OCI-LY1 (cell line): ENCODE measurements at regions not wholly inside any gene's neighbourhood (a gene's known extent, or its start where the extent isn't known, plus 50 kb on each side); places are given as distances from the start of the nearest gene placed in this dataset.

Source experiments
- H2AFZ ChIP-seq: fragments of 200-600 bp; sonication (generic), shearing (Covaris generic); 2 replicates; pipeline ENCODE4 v1.6.0; 2014; ENCODE audit warnings: antibody characterized with exemption, mild to moderate bottlenecking, low read length
- H3F3A ChIP-seq: fragments of 200-600 bp; sonication (generic), shearing (Covaris generic); 2 replicates; pipeline ENCODE4 v1.6.0; 2014; ENCODE audit warnings: mild to moderate bottlenecking, antibody characterized with exemption, low read length, moderate library complexity; ENCODE audit not compliant: insufficient read depth
- H3K27ac ChIP-seq: fragments of 200-600 bp; sonication (generic); 2 replicates; pipeline ENCODE4 v1.5.1; 2014; ENCODE audit warnings: low read length, mixed run types, mild to moderate bottlenecking, low read depth; ENCODE audit not compliant: poor library complexity, severe bottlenecking
- H3K27me3 ChIP-seq: fragments of 200-600 bp; sonication (generic); 2 replicates; pipeline ENCODE4 v1.6.0; 2014; ENCODE audit warnings: antibody characterized with exemption, mild to moderate bottlenecking, low read length, moderate library complexity; ENCODE audit not compliant: insufficient read depth
- H3K36me3 ChIP-seq: fragments of 200-600 bp; sonication (generic); 2 replicates; pipeline ENCODE4 v1.6.1; 2014; ENCODE audit warnings: mild to moderate bottlenecking, antibody characterized with exemption, low read length, moderate library complexity, mixed read lengths; ENCODE audit not compliant: insufficient read depth
- H3K4me1 ChIP-seq: fragments of 200-600 bp; sonication (generic); 2 replicates; pipeline ENCODE4 v1.5.1; 2014; ENCODE audit warnings: mild to moderate bottlenecking, low read length, moderate library complexity; ENCODE audit not compliant: insufficient read depth, severe bottlenecking
- H3K4me2 ChIP-seq: fragments of 200-600 bp; sonication (generic), shearing (Covaris generic); 2 replicates; pipeline ENCODE4 v1.6.1; 2014; ENCODE audit warnings: low read length
- H3K4me3 ChIP-seq: fragments of 200-600 bp; sonication (generic); 2 replicates; pipeline ENCODE4 v1.5.1; 2014; ENCODE audit warnings: low read length, low read depth, mild to moderate bottlenecking, mixed read lengths; ENCODE audit not compliant: poor library complexity, severe bottlenecking
- H3K79me2 ChIP-seq: fragments of 200-600 bp; shearing (Covaris generic); 2 replicates; pipeline ENCODE4 v1.6.1; 2016; ENCODE audit warnings: mixed run types, low read length, mixed read lengths; ENCODE audit not compliant: insufficient read depth
- H3K9ac ChIP-seq: fragments of 200-600 bp; sonication (generic), shearing (Covaris generic); 2 replicates; pipeline ENCODE4 v1.6.1; 2014; ENCODE audit warnings: mild to moderate bottlenecking, low read length, mixed read lengths
- H3K9me2 ChIP-seq: fragments of 200-600 bp; sonication (generic), shearing (Covaris generic); 2 replicates; pipeline ENCODE4 v1.6.1; 2014; ENCODE audit warnings: low read depth, mild to moderate bottlenecking, low read length, mixed read lengths
- H3K9me3 ChIP-seq: fragments of 200-600 bp; shearing (Covaris generic); 2 replicates; pipeline ENCODE4 v1.6.1; 2014; ENCODE audit warnings: low read length, mixed read lengths
- H4K20me1 ChIP-seq: fragments of 200-600 bp; sonication (generic), shearing (Covaris generic); 2 replicates; pipeline ENCODE4 v1.6.0; 2016; ENCODE audit warnings: mild to moderate bottlenecking, low read length; ENCODE audit not compliant: insufficient read depth
- CTCF ChIP-seq: fragments of 200-600 bp; sonication (generic), shearing (Covaris generic); IDR thresholded peaks from 2 replicates; pipeline ENCODE4 v1.5.1; 2017; ENCODE audit warnings: mild to moderate bottlenecking, antibody characterized with exemption, low read length, moderate library complexity, mixed read lengths
- EZH2 ChIP-seq: fragments of 200-600 bp; sonication (generic), shearing (Covaris generic); IDR thresholded peaks from 2 replicates; pipeline ENCODE4 v1.8.0; 2017; ENCODE audit warnings: borderline replicate concordance, mixed run types, mild to moderate bottlenecking, antibody characterized with exemption, low read length, moderate library complexity, mixed read lengths

- no peaks in the 10 kb centered on the region for H3F3A ChIP-seq
- H3K4me2 ChIP-seq = no peak overlapping the region
- H3K4me1 ChIP-seq = no peaks in the 10 kb centered on the region
- H2AFZ ChIP-seq = no peak overlapping the region
- no peaks in the 10 kb centered on the region for H3K27me3 ChIP-seq
- no peak overlapping the region for H3K27ac ChIP-seq
- TF ChIP-seq CTCF (no peak), EZH2 (no peak)
- no peak overlapping the region for H3K4me3 ChIP-seq
- H3K9ac ChIP-seq = no peak overlapping the region
- no peaks in the 10 kb centered on the region for H3K79me2 ChIP-seq
- no peaks in the 10 kb centered on the region for H3K36me3 ChIP-seq
- no peaks in the 10 kb centered on the region for H3K9me2 ChIP-seq
- H4K20me1 ChIP-seq = no peaks in the 10 kb centered on the region
- no peaks in the 10 kb centered on the region for H3K9me3 ChIP-seq
These were observed 57.1 kb upstream of the C1orf87 start for GRCh38 chr1:60130703-60131102.

- Histone ChIP-seq H3K4me1 (no peaks in the 10 kb centered on the region), H2AFZ (no peak overlapping the region), H3K9me3 (no peaks in the 10 kb centered on the region), H3K27me3 (no peaks in the 10 kb centered on the region), H3K79me2 (no peaks in the 10 kb centered on the region), H3F3A (no peaks in the 10 kb centered on the region), H3K9me2 (no peaks in the 10 kb centered on the region), H4K20me1 (no peaks in the 10 kb centered on the region), H3K9ac (no peak overlapping the region), H3K4me3 (no peak overlapping the region), H3K4me2 (no peak overlapping the region), H3K36me3 (no peaks in the 10 kb centered on the region), H3K27ac (no peak overlapping the region)
- TF ChIP-seq EZH2 = no peak
- TF ChIP-seq CTCF = no peak
These were observed 56.3 kb upstream of the C1orf87 start for GRCh38 chr1:60129911-60130310.

GRCh38 chr1:60126723-60127122, 53.2 kb upstream of the C1orf87 start:
- H3K4me2 ChIP-seq = no peak overlapping the region
- no peaks in the 10 kb centered on the region for H3K9me2 ChIP-seq
- TF ChIP-seq EZH2 = no peak
- no peak for TF ChIP-seq CTCF
- no peaks in the 10 kb centered on the region for H3K27me3 ChIP-seq
- H3F3A ChIP-seq = no peaks in the 10 kb centered on the region
- H3K9me3 ChIP-seq = no peaks in the 10 kb centered on the region
- H3K9ac ChIP-seq = no peak overlapping the region
- H3K36me3 ChIP-seq = no peaks in the 10 kb centered on the region
- no peaks in the 10 kb centered on the region for H3K79me2 ChIP-seq
- H3K27ac ChIP-seq = no peak overlapping the region
- no peak overlapping the region for H2AFZ ChIP-seq
- no peak overlapping the region for H3K4me3 ChIP-seq
- H3K4me1 ChIP-seq = no peaks in the 10 kb centered on the region
- H4K20me1 ChIP-seq = no peaks in the 10 kb centered on the region
